Lower leg skin (tissue), 4 donors: ENCODE measurements at regions not wholly inside any gene's neighbourhood (a gene's known extent, or its start where the extent isn't known, plus 50 kb on each side); places are given as distances from the start of the nearest gene placed in this dataset.

Experiments
- DNase-seq, 2 donors: peaks; one replicate each; pipeline ENCODE4 v3.0.0-alpha.2; 2019; ENCODE audit warnings: low spot score in 2 of 2
- H3K4me3 ChIP-seq: fragments of 200-600 bp; sonication (generic); 2 replicates; pipeline ENCODE4 v1.5.1; 2017; ENCODE audit warnings: mild to moderate bottlenecking, low read depth; ENCODE audit not compliant: poor library complexity, severe bottlenecking
- CTCF ChIP-seq, 3 donors: fragments of 450-650 bp; IDR thresholded peaks; one replicate each; pipeline ENCODE4 v1.5.1; 2016; ENCODE audit warnings: antibody characterized with exemption in 3 of 3, mild to moderate bottlenecking in 3 of 3, moderate library complexity in 2 of 3
- POLR2A ChIP-seq, 2 donors: fragments of 450-650 bp; IDR thresholded peaks; one replicate each; pipeline ENCODE4 v1.6.1; 2016 to 2017; ENCODE audit warnings: antibody characterized with exemption in 2 of 2, mild to moderate bottlenecking in 1 of 2, moderate library complexity in 1 of 2
- WGBS, 2 donors: methylation state at CpG; one replicate each; pipeline ENCODE4 v1.1.5; 2018; 5-methylcytosine and 5-hydroxymethylcytosine counted together
- intact Hi-C: fragments of 100-400 bp; cut with DNase I; formaldehyde crosslinking; loops from one replicate; pipeline ENCODE4 v1.15.0; 2023; ENCODE audit warnings: low total_unique reads

DNA sequence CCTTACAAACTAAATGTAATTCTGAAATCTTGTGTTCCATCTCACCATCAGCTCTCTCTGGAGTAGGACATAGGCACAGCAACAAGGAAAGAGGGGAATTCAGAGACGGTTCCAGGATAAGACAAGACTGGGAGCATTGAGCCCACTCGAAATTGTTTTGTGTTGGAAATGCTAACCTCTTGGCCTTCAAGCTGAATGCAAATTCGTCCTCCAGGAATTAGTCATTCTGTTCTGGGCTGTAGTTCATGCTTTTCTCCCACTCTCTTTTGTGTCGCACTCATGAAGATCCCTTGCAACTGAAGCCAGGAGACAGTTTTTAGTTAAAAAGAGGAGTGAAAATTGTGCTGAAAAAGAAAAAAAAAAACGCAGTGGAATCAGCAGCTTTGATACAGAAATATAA, 121.7 kb upstream of the SEMA6A start:
- H3K4me3 ChIP-seq, result no peak overlapping the region
- 33 to 40% methylated on average over 5 of the region's 5 CpGs for WGBS, 2 donors
- TF ChIP-seq POLR2A (IDR thresholded peaks at IDR 0.05), result no peak
- no peak for TF ChIP-seq CTCF (IDR thresholded peaks at IDR 0.05)
- DNase-seq, result no peak
- intact Hi-C loops, result no loop called here

DNA sequence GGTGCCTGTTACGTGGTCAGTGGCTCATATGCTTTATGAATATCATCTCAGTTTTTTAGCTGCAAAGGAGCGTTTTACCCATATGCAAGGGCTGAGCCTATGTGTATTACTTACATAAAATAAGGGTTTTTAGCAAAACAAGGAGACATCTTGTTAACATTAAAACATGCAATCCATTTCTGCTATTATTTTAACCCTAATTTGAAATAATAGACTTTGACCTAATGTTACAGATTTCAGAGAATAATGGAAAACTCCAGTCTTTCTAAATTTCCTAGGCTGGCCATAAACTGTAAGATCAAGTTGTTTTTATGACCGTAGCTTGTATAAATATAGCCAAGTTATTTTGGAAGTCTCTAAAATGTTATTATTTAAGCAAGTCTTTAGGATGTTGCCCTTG, 121.1 kb upstream of the SEMA6A start:
- no peak for DNase-seq
- 74 to 77% methylated on average over 3 of the region's 3 CpGs for WGBS, 2 donors
- intact Hi-C loops, result no loop called here
- no peak overlapping the region for H3K4me3 ChIP-seq
- TF ChIP-seq POLR2A (IDR thresholded peaks at IDR 0.05), result no peak
- TF ChIP-seq CTCF (IDR thresholded peaks at IDR 0.05), result no peak

DNA sequence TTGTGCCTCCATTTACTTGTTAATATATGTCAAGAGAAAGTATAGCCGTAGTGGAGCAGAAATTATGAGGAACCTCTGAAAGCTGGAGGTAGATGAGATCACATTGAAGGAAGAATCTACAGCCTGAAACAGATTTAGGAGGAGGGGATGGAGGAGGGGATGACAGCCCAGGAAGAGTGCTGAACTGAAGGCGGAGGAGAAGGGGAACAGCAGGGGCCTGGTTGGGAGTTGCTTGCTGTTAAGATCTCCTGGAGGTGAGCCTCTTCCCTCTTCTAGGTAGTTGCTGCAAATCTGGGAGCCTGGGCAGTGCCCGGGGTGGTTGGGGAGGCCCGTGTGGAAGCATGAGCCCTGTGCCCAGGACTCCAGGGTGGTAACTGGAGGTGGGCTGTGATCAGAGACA, 111.8 kb upstream of the SEMA6A start:
- DNase-seq, result no peak
- 95 to 96% methylated on average over 4 of the region's 4 CpGs for WGBS, 2 donors
- intact Hi-C loops, result no loop called here
- no peak overlapping the region for H3K4me3 ChIP-seq
- no peak for TF ChIP-seq CTCF (IDR thresholded peaks at IDR 0.05)
- no peak for TF ChIP-seq POLR2A (IDR thresholded peaks at IDR 0.05)

DNA sequence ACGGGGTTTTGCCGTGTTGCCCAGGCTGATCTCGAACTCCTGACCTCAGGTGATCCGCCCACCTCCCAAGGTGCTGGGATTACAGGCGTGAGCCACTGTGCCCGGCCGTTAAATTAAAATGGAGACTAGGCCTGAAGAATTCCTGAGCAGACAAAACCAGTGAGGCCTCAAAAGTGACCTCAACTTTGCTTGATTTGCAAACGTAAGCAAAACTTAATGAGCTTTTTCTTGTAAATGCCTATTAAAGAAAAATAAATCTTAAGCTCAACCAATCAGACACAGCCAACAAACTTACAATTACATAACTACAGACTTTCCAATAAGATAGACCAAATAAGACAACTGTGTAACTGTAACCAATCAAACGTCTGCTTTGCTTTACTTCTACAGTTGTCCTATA, 111.3 kb upstream of the SEMA6A start:
- H3K4me3 ChIP-seq, result no peak overlapping the region
- 85 to 96% methylated on average over 9 of the region's 9 CpGs for WGBS, 2 donors
- no peak for DNase-seq
- TF ChIP-seq POLR2A (IDR thresholded peaks at IDR 0.05) (no peak), CTCF (IDR thresholded peaks at IDR 0.05) (no peak)
- intact Hi-C loops, result no loop called here

- TF ChIP-seq POLR2A (IDR thresholded peaks at IDR 0.05) (no peak), CTCF (IDR thresholded peaks at IDR 0.05) (no peak)
Measured at GRCh38 chr5:116685069-116685468, 110.4 kb upstream of the SEMA6A start.

DNA sequence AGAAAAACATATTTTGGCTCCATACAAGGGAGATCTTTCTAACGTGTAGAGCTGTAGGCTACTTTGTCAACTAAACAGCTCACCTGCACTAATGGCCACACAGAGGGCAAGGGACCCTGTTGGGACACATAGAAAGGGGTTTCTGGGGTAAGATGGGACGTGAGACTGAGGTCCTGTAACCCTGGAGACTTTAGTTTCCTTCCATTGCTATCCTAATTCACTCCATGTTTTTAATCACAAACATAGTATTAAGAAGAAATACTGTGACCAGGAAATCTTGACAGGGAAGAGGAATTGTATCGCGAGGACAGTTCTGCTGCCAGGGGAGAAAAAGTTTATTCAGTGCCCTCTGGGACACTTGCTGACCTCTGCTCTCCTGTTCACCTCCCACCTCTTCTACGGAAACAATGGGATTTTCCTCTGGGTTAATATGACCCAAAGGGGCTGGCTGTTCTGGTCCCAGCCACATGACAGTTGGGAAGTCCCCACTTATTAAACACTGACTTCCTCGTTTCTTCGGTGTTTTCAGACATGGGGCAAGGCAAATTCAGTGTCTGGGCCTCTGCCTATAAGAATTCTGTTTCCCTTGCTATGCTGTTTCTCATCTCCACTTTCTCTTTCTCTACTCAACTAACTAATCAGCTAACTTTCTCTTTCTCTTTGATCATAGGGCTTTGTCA, 106.9 kb upstream of the SEMA6A start:
- DNase-seq, result no peak
- TF ChIP-seq CTCF (IDR thresholded peaks at IDR 0.05), result no peak
- TF ChIP-seq POLR2A (IDR thresholded peaks at IDR 0.05), result no peak
- 58 to 73% methylated on average over 7 of the region's 7 CpGs for WGBS, 2 donors
- intact Hi-C loops, result no loop called here
- H3K4me3 ChIP-seq, result no peak overlapping the region

More at GRCh38 chr5:116685069-116685468, 110.4 kb upstream of the SEMA6A start:
- intact Hi-C loops, result no loop called here
- H3K4me3 ChIP-seq, result no peak overlapping the region
- 93 to 97% methylated on average over 6 of the region's 6 CpGs for WGBS, 2 donors
- no peak for DNase-seq
